T-cell (primary cell): ENCODE measurements at regions not wholly inside any gene's neighbourhood (a gene's known extent, or its start where the extent isn't known, plus 50 kb on each side); places are given as distances from the start of the nearest gene placed in this dataset.

Experiments used
- ATAC-seq, 4 experiments: fragments of 200-7000 bp in 3 of 4; fragments of 150-1000 bp in 1 of 4; cut with Tn5 transposase; replicated peaks in 1 of 4; 1 replicate in 3 of 4; 2 replicates in 1 of 4; pipeline ENCODE4 v1.10.0; 2021; ENCODE audit warnings: moderate library complexity in 3 of 4, mild to moderate bottlenecking in 2 of 4, moderate number of reproducible peaks in 1 of 4
- CTCF ChIA-PET, 2 donors: fragments of 300-600 bp; sonication (Branson Sonifier 250); formaldehyde crosslinking; loops; one replicate each; lab custom pipeline; 2022; ENCODE audit warnings: antibody characterized with exemption in 2 of 2; lab: Charles Lee
- POLR2A ChIA-PET, 2 donors: fragments of 300-600 bp; sonication (Branson Sonifier 250); formaldehyde crosslinking; loops; one replicate each; lab custom pipeline; 2022; ENCODE audit warnings: antibody characterized with exemption in 2 of 2; lab: Charles Lee
- DNase-seq, 35 experiments: peaks; one replicate each; pipeline versions ENCODE4 v3.0.0 to v3.0.0-alpha.2; 2013 to 2023
- H3K27ac ChIP-seq: one replicate; pipeline ENCODE4 v1.5.1; 2013; ENCODE audit warnings: low read length
- H3K27me3 ChIP-seq, 2 experiments: replicated peaks in 1 of 2; 1 replicate in 1 of 2; 2 replicates in 1 of 2; pipeline versions ENCODE4 v1.6.1 to v1.7.0; 2013; ENCODE audit warnings: low read length in 1 of 2, mixed read lengths in 1 of 2; ENCODE audit not compliant: control insufficient read depth in 2 of 2, insufficient read depth in 2 of 2; ENCODE audit errors: extremely low read depth in 1 of 2
- H3K36me3 ChIP-seq, 2 donors: 1 replicate in 1 of 2; 2 replicates in 1 of 2; pipeline versions ENCODE4 v1.6.1 to v1.7.0; 2013; ENCODE audit warnings: low read length in 1 of 2; ENCODE audit not compliant: control insufficient read depth in 2 of 2, insufficient read depth in 1 of 2; ENCODE audit errors: extremely low read depth in 1 of 2
- H3K4me1 ChIP-seq, 2 experiments: 1 replicate in 1 of 2; 2 replicates in 1 of 2; pipeline versions ENCODE4 v1.6.1 to v1.7.0; 2013; ENCODE audit warnings: low read length in 2 of 2, mixed read lengths in 1 of 2; ENCODE audit not compliant: insufficient read depth in 2 of 2, control insufficient read depth in 1 of 2; ENCODE audit errors: extremely low read depth in 1 of 2
- H3K4me3 ChIP-seq, 2 donors: 1 replicate in 1 of 2; 2 replicates in 1 of 2; pipeline versions ENCODE4 v1.5.1 to v1.7.0; 2013; ENCODE audit warnings: mild to moderate bottlenecking in 2 of 2, low read length in 1 of 2, moderate library complexity in 1 of 2; ENCODE audit not compliant: control insufficient read depth in 1 of 2; ENCODE audit errors: extremely low read depth in 1 of 2
- H3K9me3 ChIP-seq: 2 replicates; pipeline ENCODE4 v1.7.0; 2013
- H3K27ac Mint-ChIP-seq, 2 donors: one replicate each; pipeline ENCODE4 v1.8.0; 2020 to 2021; ENCODE audit warnings: mild to moderate bottlenecking in 2 of 2, mixed read lengths in 2 of 2
- H3K27me3 Mint-ChIP-seq, 2 donors: one replicate each; pipeline ENCODE4 v1.8.0; 2021 to 2022; ENCODE audit warnings: mixed read lengths in 2 of 2
- H3K36me3 Mint-ChIP-seq: one replicate; pipeline ENCODE4 v1.8.0; 2021; ENCODE audit warnings: mixed read lengths
- H3K4me1 Mint-ChIP-seq, 3 donors: one replicate each; pipeline ENCODE4 v1.8.0; 2020 to 2022; ENCODE audit warnings: mixed read lengths in 3 of 3, mild to moderate bottlenecking in 1 of 3
- H3K4me3 Mint-ChIP-seq, 3 donors: one replicate each; pipeline ENCODE4 v1.8.0; 2020 to 2022; ENCODE audit warnings: mild to moderate bottlenecking in 3 of 3, mixed read lengths in 3 of 3, moderate library complexity in 3 of 3
- H3K9me3 Mint-ChIP-seq, 3 donors: one replicate each; pipeline ENCODE4 v1.8.0; 2020 to 2022; ENCODE audit warnings: mixed read lengths in 3 of 3
- WGBS: methylation state at CpG from one replicate; pipeline ENCODE4 v1.1.5; 2013; ENCODE audit warnings: missing lambda C conversion rate; ENCODE audit not compliant: insufficient coverage; 5-methylcytosine and 5-hydroxymethylcytosine counted together

DNA sequence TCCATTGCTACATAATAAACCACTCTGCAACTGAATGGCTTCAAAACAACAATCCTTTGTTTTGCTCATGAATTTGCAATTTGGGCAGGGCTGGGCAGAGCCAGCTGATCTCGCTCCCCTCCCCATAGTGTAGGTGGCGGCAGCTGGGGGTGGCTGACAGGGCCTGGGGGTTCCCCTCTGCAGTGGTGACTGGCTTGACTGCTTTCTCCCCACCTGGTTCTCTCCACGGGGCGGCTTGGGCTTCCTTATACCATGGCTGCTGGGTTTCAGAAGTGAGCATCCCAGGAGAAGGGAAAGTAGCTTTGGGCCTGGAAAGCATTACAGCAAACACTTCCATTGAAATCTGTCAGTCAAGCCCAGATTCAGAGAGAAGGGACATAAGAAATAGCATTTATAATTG lies 129.7 kb upstream of the ZBTB40 start:
- peaks cover 8 to 14% of the 10 kb centered on the region in 2 donors for H3K27me3 Mint-ChIP-seq
- no peak for DNase-seq
- no peak overlapping the region for H3K27ac Mint-ChIP-seq
- POLR2A ChIA-PET: no interaction called here
- no peaks in the 10 kb centered on the region for H3K36me3 ChIP-seq
- no peaks in the 10 kb centered on the region for H3K36me3 Mint-ChIP-seq
- no CpG with 5 or more reads among the region's 4 CpGs for WGBS
- ATAC-seq: no peak
- H3K27me3 ChIP-seq: peaks cover 2 to 28% of the 10 kb centered on the region in 2 experiments
- no peaks in the 10 kb centered on the region for H3K4me1 Mint-ChIP-seq
- H3K9me3 ChIP-seq: no peaks in the 10 kb centered on the region
- CTCF ChIA-PET: no interaction called here
- no peaks in the 10 kb centered on the region for H3K9me3 Mint-ChIP-seq
- H3K4me3 Mint-ChIP-seq: no peak overlapping the region
- H3K27ac ChIP-seq: no peak overlapping the region
- H3K4me3 ChIP-seq: no peak overlapping the region
- H3K4me1 ChIP-seq: no peaks in the 10 kb centered on the region

DNA sequence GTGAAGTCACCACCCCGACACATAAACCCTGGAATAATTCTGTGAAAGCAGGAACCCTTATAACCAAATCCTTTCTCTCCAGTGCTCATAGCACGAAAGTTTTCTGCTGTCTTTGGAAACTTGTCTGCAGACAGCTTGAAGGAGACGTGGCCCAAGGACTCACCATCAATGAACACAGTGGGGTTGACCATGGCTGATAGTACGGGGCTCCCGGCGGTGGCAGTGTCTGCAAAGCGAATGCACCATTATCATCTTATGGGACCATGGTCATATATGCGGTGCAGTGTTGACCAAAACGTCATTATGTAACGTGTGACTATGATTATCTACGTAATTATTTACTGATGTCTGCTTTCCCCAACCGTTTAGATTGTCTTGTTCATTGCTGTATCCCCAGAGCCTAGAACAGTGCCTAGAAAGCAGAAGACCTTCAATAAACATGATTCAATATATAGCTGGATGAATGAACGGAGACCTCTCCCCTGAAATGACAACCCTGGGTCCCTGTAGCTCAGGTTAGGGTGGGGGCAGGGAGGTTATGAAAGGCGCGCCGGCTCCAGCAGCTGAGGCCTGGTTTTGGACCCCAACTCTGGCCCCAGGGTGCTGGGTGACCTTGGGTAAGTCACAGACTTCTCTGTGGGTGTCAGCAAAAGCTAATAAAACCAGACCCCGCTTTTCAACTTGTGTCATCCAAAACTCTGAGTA lies 128.4 kb upstream of the ZBTB40 start:
- Histone ChIP-seq H3K4me3 (no peak overlapping the region), H3K9me3 (no peaks in the 10 kb centered on the region), H3K4me1 (no peaks in the 10 kb centered on the region), H3K27me3 (peaks cover 0 to 19% of the 10 kb centered on the region in 2 experiments), H3K27ac (no peak overlapping the region), H3K36me3 (no peaks in the 10 kb centered on the region)
- Mint-ChIP-seq H3K4me1 (no peaks in the 10 kb centered on the region), H3K9me3 (no peaks in the 10 kb centered on the region), H3K27me3 (peaks cover 5 to 9% of the 10 kb centered on the region in 2 donors), H3K27ac (no peak overlapping the region), H3K4me3 (no peak overlapping the region), H3K36me3 (no peaks in the 10 kb centered on the region)
- 83% methylated on average over 10 of the region's 17 CpGs for WGBS
- POLR2A ChIA-PET: no interaction called here
- ATAC-seq: no peak
- DNase-seq: no peak
- CTCF ChIA-PET: no interaction called here

DNA sequence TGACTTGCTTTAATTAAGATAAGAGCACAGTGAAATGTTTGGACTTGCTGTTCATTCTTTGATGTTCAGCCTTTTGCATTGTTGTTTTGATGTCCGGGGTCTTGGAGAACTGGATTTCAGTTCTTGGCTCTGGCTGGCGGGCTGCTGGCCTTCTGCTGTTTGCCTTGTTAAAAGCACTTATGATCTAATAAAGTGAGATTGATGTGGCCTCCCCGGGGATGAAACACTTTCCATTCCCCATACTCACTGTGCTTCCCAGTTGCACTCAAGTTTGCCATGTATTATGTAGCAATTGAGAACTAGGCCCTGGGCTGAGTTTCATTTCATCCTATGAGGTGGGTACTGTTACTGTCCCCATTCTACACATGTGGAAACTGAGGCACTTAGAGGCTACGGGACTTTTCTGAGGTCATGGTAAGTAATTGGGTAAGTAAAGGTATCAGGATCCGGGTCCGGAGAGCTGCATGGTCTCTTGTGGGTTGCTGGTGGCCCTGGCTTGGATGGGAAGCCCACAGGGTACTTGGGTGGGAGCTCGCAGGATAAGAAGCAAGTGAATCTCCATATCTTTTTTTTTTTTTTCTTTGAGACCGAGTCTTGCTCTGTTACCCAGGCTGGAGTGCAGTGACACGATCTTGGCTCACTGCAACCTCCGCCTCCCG lies 127.7 kb upstream of the ZBTB40 start:
- Mint-ChIP-seq H3K4me1 (no peaks in the 10 kb centered on the region), H3K27me3 (peaks cover 3 to 6% of the 10 kb centered on the region in 2 donors), H3K9me3 (no peaks in the 10 kb centered on the region), H3K36me3 (no peaks in the 10 kb centered on the region), H3K4me3 (no peak overlapping the region), H3K27ac (no peak overlapping the region)
- ATAC-seq: no peak
- Histone ChIP-seq H3K4me3 (no peak overlapping the region), H3K36me3 (no peaks in the 10 kb centered on the region), H3K9me3 (no peaks in the 10 kb centered on the region), H3K27me3 (peaks cover 0 to 20% of the 10 kb centered on the region in 2 experiments), H3K4me1 (no peaks in the 10 kb centered on the region), H3K27ac (no peak overlapping the region)
- ChIA-PET POLR2A (interaction anchor here in 1 of 2 donors (0.5 kb wide), 1 partner anchor 9 kb away, joined by 3 read pairs; no protein-coding TSS in a partner anchor), CTCF (no interaction called here)
- no peak for DNase-seq
- WGBS: 95% methylated on average over 3 of the region's 11 CpGs

DNA sequence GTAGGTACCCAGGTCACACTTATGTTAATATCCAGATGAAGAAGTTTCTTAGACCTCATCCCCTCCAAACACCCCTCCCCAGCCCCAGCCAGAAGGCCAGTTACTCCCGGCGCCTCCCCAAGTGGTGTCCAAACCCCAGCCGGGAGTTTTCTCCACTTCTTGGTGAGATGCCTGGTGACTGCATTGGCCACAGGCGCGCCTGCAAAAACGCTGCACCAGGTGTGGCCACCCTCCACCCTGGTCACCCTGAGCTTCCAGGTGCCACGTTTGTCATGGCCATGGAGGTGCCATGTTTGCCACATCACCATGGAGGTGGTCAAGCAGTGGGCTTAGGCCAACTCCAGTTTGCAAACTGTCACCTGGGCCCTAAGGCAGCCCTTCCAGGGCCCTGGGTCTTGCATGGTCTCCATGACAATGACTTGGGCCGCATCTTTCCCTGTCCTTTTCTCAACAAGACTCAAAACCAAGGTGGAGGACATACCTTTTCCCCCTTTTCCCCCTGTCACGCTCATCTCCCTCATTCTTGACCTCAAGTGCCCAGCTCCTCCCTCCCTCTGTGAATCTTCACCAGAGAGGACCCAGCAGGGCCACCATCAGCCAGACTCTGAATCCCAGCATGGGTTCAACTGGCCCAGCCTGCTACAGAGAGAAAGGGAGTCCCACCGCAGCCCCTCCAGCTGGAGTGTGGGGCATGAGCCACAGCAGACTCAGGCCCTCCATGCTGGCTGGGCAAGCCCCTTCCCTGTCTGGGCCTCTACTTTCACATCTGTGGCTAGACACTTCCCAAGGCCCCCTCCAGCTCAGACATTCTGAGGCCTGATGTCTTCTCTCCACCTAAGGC lies 125.9 kb upstream of the ZBTB40 start:
- H3K27me3 Mint-ChIP-seq: no peaks in the 10 kb centered on the region
- POLR2A ChIA-PET: no interaction called here
- DNase-seq: peak in 1 of 35 experiments; percentile 3

DNA sequence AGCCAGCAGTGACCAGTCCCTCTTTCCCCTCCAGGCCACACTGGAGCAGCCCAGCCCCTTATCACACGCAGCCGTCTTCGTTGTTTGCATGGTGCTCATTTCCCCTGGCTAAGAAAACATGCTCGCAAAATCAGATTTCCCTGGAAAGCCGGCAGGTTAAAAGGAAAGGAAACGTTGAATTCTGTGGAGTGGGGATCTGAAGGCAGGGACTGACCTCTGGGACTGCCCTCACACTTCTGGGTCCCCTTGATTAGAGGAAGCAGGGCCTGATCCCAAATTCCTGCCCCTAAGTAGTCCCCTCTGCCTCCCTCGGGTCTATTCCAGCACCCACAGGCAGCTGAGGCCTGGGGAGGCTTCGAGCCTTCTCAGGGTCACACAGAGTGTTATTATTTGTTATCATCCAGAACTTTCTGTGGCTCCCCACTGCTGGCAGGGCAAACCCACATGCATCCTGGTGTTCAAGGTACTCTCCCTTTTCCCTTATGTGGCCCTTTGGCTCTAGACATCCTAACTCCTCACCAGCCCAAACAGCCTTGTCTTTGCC lies 125.2 kb upstream of the ZBTB40 start:
- Histone ChIP-seq H3K36me3 (no peaks in the 10 kb centered on the region), H3K27ac (no peak overlapping the region), H3K27me3 (peaks cover 0 to 28% of the 10 kb centered on the region in 2 experiments), H3K4me3 (no peak overlapping the region), H3K4me1 (no peaks in the 10 kb centered on the region), H3K9me3 (no peaks in the 10 kb centered on the region)
- Mint-ChIP-seq H3K9me3 (no peaks in the 10 kb centered on the region), H3K27me3 (peaks cover 0 to 4% of the 10 kb centered on the region in 2 donors), H3K4me3 (no peak overlapping the region), H3K27ac (no peak overlapping the region), H3K36me3 (no peaks in the 10 kb centered on the region), H3K4me1 (no peaks in the 10 kb centered on the region)
- DNase-seq (no peak), ATAC-seq (no peak)
- ChIA-PET CTCF (no interaction called here), POLR2A (no interaction called here)
- 83% methylated on average over 1 of the region's 8 CpGs for WGBS

More for the DNA sequence above, 125.9 kb upstream of the ZBTB40 start:
- Histone ChIP-seq H3K36me3 (no peaks in the 10 kb centered on the region), H3K27ac (no peak overlapping the region), H3K4me1 (no peaks in the 10 kb centered on the region), H3K9me3 (no peaks in the 10 kb centered on the region), H3K4me3 (no peak overlapping the region), H3K27me3 (peaks cover 0 to 32% of the 10 kb centered on the region in 2 experiments)
- Mint-ChIP-seq H3K4me1 (no peaks in the 10 kb centered on the region), H3K27ac (no peak overlapping the region), H3K4me3 (no peak overlapping the region), H3K9me3 (no peaks in the 10 kb centered on the region), H3K36me3 (no peaks in the 10 kb centered on the region)
- CTCF ChIA-PET: no interaction called here
- ATAC-seq: no peak
- 80% methylated on average over 10 of the region's 10 CpGs for WGBS

DNA sequence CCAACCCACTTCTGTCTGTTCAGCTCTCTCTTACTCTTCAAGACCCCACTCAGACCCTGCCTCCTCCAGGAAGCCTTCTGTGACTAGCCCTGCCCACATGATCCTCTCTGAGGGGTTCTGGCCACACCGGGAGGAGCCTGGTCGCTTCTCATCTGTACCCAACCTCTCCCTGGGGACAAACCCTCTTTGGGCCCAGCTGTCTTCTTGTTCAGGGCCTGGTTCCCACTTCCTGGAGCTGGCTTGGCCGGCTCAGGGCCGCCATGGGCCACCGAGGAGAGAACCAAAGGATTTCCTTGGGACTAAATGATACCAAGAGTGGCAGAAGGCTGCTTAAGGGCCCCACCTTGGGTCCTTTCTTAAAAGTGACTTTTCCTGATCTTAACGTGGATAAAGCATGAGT lies 124.7 kb upstream of the ZBTB40 start:
- no peak overlapping the region for H3K4me3 ChIP-seq
- ChIA-PET POLR2A (no interaction called here), CTCF (no interaction called here)
- no peaks in the 10 kb centered on the region for H3K9me3 ChIP-seq
- Mint-ChIP-seq H3K4me3 (no peak overlapping the region), H3K27me3 (peaks cover 0 to 7% of the 10 kb centered on the region in 2 donors), H3K27ac (no peak overlapping the region), H3K9me3 (no peaks in the 10 kb centered on the region), H3K36me3 (no peaks in the 10 kb centered on the region), H3K4me1 (no peaks in the 10 kb centered on the region)
- peaks cover 0 to 27% of the 10 kb centered on the region in 2 experiments for H3K27me3 ChIP-seq
- H3K36me3 ChIP-seq: no peaks in the 10 kb centered on the region
- H3K27ac ChIP-seq: no peak overlapping the region
- DNase-seq (no peak), ATAC-seq (no peak)
- 85% methylated on average over 6 of the region's 6 CpGs for WGBS
- H3K4me1 ChIP-seq: no peaks in the 10 kb centered on the region
